HepG2 (cell line): ENCODE measurements at regions not wholly inside any gene's neighbourhood (a gene's known extent, or its start where the extent isn't known, plus 50 kb on each side); places are given as distances from the start of the nearest gene placed in this dataset.
A peak's percentile ranks its signal among the peaks of the same experiment; 100 is the strongest.

Experiments used
- ARNT2 ChIP-seq: sonication (generic); formaldehyde crosslinking; IDR thresholded peaks from 2 replicates; pipeline ENCODE4 v1.8.0; 2022; ENCODE audit warnings: mild to moderate bottlenecking, low read depth, missing genetic modification reagents, moderate library complexity
- GTF3A ChIP-seq: sonication (generic); formaldehyde crosslinking; conservative IDR thresholded peaks from 2 replicates; pipeline ENCODE4 v1.4.0; 2020; ENCODE audit warnings: mild to moderate bottlenecking, missing genetic modification reagents
- IRF2 ChIP-seq: IDR thresholded peaks from 2 replicates; pipeline ENCODE4 v1.6.1; 2018; ENCODE audit warnings: missing genetic modification reagents, missing compliant biosample characterization
- NR1H2 ChIP-seq: sonication (generic); formaldehyde crosslinking; IDR thresholded peaks from 2 replicates; pipeline ENCODE4 v1.8.1; 2022; ENCODE audit warnings: low read depth, missing genetic modification reagents, borderline replicate concordance
- POLR2A ChIP-seq, 2 experiments: IDR thresholded peaks; 2 replicates each; pipeline ENCODE4 v1.6.1; 2011; ENCODE audit warnings: low read depth in 2 of 2, low read length in 2 of 2, mild to moderate bottlenecking in 1 of 2, moderate library complexity in 1 of 2; ENCODE audit not compliant: insufficient read depth in 1 of 2
- REXO4 ChIP-seq: sonication (generic); formaldehyde crosslinking; IDR thresholded peaks from 2 replicates; pipeline ENCODE4 v1.8.0; 2022; ENCODE audit warnings: missing genetic modification reagents, mild to moderate bottlenecking, borderline replicate concordance
- SMARCC2 ChIP-seq: fragments of 450-650 bp; IDR thresholded peaks from 2 replicates; pipeline ENCODE4 v1.6.1; 2017; ENCODE audit warnings: antibody characterized with exemption, mild to moderate bottlenecking
- SUZ12 ChIP-seq: fragments of 150-350 bp; IDR thresholded peaks from 2 replicates; pipeline ENCODE4 v1.6.1; 2014; ENCODE audit warnings: low read depth, low read length
- TBX2 ChIP-seq: sonication (generic); formaldehyde crosslinking; IDR thresholded peaks from 2 replicates; pipeline ENCODE4 v1.5.0; 2020; ENCODE audit warnings: missing genetic modification reagents, mild to moderate bottlenecking, borderline replicate concordance
- TEAD2 ChIP-seq: sonication (generic); formaldehyde crosslinking; IDR thresholded peaks from 2 replicates; pipeline ENCODE4 v1.9.0; 2021; ENCODE audit warnings: missing genetic modification reagents
- ZMYM4 ChIP-seq: sonication (generic); formaldehyde crosslinking; IDR thresholded peaks from 2 replicates; pipeline ENCODE4 v1.8.1; 2023; ENCODE audit warnings: mild to moderate bottlenecking, missing genetic modification reagents
- ZNF431 ChIP-seq: sonication (generic); formaldehyde crosslinking; IDR thresholded peaks from 2 replicates; pipeline ENCODE4 v1.9.0; 2022; ENCODE audit warnings: missing genetic modification reagents, low read depth, mild to moderate bottlenecking, borderline replicate concordance
- ZNF468 ChIP-seq: sonication (generic); formaldehyde crosslinking; IDR thresholded peaks from 2 replicates; pipeline ENCODE4 v1.8.0; 2022; ENCODE audit warnings: mild to moderate bottlenecking, moderate library complexity, missing genetic modification reagents
- ZNF766 ChIP-seq: sonication (generic); formaldehyde crosslinking; IDR thresholded peaks from 2 replicates; pipeline ENCODE4 v1.5.0; 2020; ENCODE audit warnings: missing genetic modification reagents, borderline replicate concordance
- ZNF768 ChIP-seq: sonication (generic); formaldehyde crosslinking; IDR thresholded peaks from 2 replicates; pipeline ENCODE4 v1.4.0; 2020; ENCODE audit warnings: missing genetic modification reagents
- ZNF773 ChIP-seq: sonication (generic); formaldehyde crosslinking; IDR thresholded peaks from 2 replicates; pipeline ENCODE4 v1.4.0; 2020; ENCODE audit warnings: missing genetic modification reagents, borderline replicate concordance
- ZSCAN29 ChIP-seq: sonication (generic); formaldehyde crosslinking; conservative IDR thresholded peaks from 2 replicates; pipeline ENCODE4 v1.4.0; 2020; ENCODE audit warnings: mild to moderate bottlenecking, missing genetic modification reagents
- TF ChIP-seq, protein P1 (sequence below): IDR thresholded peaks from 2 replicates; pipeline ENCODE4 v1.6.1; 2016; ENCODE audit warnings: low read depth, control low read depth
- TF ChIP-seq, protein P2 (sequence below): sonication (generic); formaldehyde crosslinking; IDR thresholded peaks from 2 replicates; pipeline ENCODE4 v1.9.0; 2021; ENCODE audit warnings: missing genetic modification reagents, borderline replicate concordance
- TF ChIP-seq, protein P3 (sequence below), 2 experiments: sonication (generic) in 1 of 2; formaldehyde crosslinking in 1 of 2; IDR thresholded peaks; 2 replicates each; pipeline versions ENCODE4 v1.4.0 to v1.6.1; 2016 to 2020; ENCODE audit warnings: borderline replicate concordance in 1 of 2, low read depth in 1 of 2, mild to moderate bottlenecking in 1 of 2, missing genetic modification reagents in 1 of 2

GRCh38 chr4:123043793-123044425, 121.5 kb upstream of the NUDT6 start (continued):
- TF ChIP-seq ARNT2 (CRISPR knock-in tag) (no peak), REXO4 (no peak), ZSCAN29 (CRISPR knock-in tag) (no peak), ZNF773 (CRISPR knock-in tag) (no peak), ZNF468 (CRISPR knock-in tag) (no peak), ZMYM4 (CRISPR knock-in tag) (peak; percentile 86), ZNF768 (no peak), TBX2 (CRISPR knock-in tag) (no peak), ZNF766 (CRISPR knock-in tag) (no peak), SUZ12 (no peak), IRF2 (CRISPR knock-in tag) (no peak), ZNF431 (CRISPR knock-in tag) (no peak), SMARCC2 (no peak), NR1H2 (CRISPR knock-in tag) (no peak), GTF3A (CRISPR knock-in tag) (no peak), POLR2A (IDR thresholded peaks at IDR 0.05; ENCODE audit: insufficient read depth in 1 of 2, low read depth in 2 of 2, low read length in 2 of 2) (no peak), TEAD2 (no peak)
- TF ChIP-seq, protein P1, sequence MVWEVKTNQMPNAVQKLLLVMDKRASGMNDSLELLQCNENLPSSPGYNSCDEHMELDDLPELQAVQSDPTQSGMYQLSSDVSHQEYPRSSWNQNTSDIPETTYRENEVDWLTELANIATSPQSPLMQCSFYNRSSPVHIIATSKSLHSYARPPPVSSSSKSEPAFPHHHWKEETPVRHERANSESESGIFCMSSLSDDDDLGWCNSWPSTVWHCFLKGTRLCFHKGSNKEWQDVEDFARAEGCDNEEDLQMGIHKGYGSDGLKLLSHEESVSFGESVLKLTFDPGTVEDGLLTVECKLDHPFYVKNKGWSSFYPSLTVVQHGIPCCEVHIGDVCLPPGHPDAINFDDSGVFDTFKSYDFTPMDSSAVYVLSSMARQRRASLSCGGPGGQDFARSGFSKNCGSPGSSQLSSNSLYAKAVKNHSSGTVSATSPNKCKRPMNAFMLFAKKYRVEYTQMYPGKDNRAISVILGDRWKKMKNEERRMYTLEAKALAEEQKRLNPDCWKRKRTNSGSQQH (CRISPR knock-in tag): no peak
- TF ChIP-seq, protein P2, sequence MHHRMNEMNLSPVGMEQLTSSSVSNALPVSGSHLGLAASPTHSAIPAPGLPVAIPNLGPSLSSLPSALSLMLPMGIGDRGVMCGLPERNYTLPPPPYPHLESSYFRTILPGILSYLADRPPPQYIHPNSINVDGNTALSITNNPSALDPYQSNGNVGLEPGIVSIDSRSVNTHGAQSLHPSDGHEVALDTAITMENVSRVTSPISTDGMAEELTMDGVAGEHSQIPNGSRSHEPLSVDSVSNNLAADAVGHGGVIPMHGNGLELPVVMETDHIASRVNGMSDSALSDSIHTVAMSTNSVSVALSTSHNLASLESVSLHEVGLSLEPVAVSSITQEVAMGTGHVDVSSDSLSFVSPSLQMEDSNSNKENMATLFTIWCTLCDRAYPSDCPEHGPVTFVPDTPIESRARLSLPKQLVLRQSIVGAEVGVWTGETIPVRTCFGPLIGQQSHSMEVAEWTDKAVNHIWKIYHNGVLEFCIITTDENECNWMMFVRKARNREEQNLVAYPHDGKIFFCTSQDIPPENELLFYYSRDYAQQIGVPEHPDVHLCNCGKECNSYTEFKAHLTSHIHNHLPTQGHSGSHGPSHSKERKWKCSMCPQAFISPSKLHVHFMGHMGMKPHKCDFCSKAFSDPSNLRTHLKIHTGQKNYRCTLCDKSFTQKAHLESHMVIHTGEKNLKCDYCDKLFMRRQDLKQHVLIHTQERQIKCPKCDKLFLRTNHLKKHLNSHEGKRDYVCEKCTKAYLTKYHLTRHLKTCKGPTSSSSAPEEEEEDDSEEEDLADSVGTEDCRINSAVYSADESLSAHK (CRISPR knock-in tag): no peak
- TF ChIP-seq, protein P3, sequence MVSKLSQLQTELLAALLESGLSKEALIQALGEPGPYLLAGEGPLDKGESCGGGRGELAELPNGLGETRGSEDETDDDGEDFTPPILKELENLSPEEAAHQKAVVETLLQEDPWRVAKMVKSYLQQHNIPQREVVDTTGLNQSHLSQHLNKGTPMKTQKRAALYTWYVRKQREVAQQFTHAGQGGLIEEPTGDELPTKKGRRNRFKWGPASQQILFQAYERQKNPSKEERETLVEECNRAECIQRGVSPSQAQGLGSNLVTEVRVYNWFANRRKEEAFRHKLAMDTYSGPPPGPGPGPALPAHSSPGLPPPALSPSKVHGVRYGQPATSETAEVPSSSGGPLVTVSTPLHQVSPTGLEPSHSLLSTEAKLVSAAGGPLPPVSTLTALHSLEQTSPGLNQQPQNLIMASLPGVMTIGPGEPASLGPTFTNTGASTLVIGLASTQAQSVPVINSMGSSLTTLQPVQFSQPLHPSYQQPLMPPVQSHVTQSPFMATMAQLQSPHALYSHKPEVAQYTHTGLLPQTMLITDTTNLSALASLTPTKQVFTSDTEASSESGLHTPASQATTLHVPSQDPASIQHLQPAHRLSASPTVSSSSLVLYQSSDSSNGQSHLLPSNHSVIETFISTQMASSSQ (IDR thresholded peaks at IDR 0.05; ENCODE audit: low read depth): peak; percentile 74
- TF ChIP-seq, protein P3 (CRISPR knock-in tag; IDR thresholded peaks at IDR 0.05; ENCODE audit: borderline replicate concordance): peak; percentile 50; the same call in 1 of the 2 replicates
